Stimulated activated CD4-positive, alpha-beta T cell treated with anti-CD3 and anti-CD28 coated beads, Interleukin-4, amount 100 ng/mL, for 24 hours (primary cell): ENCODE measurements at regions not wholly inside any gene's neighbourhood (a gene's known extent, or its start where the extent isn't known, plus 50 kb on each side); places are given as distances from the start of the nearest gene placed in this dataset.

Experiments used
- DNase-seq: peaks from one replicate; pipeline ENCODE4 v3.0.0-alpha.2; 2020

DNA sequence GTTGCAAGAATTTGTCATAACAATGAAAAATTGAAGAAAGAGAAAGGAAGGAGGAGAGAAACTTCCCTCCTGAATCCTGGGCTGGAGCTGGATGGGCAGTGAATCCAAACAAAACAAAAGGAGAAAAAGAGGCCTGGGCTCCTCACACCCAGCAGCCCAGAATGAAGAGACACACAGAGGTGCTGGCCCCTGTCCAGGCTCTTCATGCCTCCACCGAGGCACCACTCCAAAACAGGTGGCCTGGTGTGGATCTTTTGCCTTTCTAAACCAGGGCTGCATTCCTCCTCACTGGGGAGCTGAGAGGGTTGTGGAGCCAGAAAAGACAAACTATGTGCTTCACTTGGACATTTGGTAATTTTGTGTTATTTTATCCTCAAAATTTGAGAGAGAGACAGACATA is 76.0 kb downstream of the FAM124B start:
- DNase-seq: no peak

DNA sequence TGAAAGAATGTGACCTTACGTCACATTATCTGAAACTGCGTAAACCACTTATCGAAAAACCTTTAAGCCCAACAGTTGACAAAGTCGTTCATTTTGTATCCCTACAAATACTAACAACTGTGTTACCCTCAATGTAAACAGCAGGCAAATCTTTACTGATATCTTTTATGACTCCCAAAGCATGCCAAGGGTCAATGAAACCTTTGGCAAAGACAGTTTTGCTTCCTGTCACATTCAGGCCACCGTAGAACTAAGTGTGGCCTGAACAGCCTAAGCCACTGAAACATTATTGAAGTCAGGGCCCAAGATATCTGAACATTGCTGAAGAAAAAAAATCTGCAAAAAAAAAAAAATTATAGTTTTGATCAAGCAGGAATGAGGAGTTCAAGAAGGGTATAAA is 77.3 kb downstream of the FAM124B start:
- no peak for DNase-seq

DNA sequence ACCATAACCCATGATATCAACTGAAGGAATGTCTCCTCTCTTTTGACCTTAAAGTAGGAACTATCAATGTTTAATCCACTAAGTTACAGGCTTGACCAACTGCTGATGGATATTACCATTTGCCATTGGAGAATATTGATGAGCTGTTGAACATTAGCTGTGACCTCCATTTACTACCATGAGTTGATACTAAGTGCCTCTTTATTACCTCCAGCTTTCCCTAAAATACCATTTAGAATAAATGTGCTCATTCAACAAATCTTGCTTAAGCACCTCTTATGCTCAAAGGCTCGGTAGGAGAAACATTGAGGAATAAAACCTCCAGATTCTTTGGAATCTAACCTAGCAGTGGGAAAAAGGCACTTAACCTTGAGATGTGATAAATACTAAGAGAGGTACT is 81.2 kb downstream of the FAM124B start:
- DNase-seq: no peak

DNA sequence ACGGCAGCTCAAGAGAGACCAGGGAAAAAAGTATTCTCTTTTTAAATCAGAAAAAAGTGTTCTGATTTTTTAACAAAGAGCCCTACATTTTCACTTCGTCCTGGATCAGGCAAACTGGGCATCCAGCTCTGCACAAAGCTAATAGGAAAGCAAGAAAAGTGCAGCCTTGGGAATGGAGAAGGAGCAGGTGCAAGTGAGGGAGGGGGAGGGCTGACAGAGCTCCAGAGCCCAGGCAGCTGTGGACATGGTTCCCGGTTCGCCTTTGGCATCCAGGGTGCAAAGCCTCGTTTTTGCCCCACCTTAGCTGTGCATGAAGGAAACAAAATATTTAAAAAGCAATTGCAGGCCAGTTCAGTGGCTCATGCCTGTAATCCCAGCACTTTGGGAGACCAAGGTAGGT is 82.2 kb downstream of the FAM124B start:
- no peak for DNase-seq

DNA sequence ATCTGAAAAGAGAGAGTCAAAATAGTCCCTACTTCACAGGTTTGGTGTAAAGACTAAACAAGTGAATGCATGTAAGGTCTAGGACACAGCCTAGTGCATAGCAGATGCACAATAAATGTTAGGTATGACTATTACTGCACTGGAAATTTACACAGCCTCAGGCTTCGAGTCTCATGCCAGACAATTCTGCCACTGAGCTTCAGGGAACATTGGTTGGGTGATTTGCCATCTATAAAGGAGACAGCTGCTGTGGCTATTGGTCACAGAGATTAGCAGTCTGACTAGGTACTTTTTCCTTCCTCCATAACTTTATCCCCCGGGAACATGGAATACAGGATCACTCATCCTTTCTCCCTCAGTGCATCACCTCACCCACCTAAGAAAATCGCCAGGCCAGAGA is 89.2 kb downstream of the FAM124B start:
- DNase-seq: no peak

DNA sequence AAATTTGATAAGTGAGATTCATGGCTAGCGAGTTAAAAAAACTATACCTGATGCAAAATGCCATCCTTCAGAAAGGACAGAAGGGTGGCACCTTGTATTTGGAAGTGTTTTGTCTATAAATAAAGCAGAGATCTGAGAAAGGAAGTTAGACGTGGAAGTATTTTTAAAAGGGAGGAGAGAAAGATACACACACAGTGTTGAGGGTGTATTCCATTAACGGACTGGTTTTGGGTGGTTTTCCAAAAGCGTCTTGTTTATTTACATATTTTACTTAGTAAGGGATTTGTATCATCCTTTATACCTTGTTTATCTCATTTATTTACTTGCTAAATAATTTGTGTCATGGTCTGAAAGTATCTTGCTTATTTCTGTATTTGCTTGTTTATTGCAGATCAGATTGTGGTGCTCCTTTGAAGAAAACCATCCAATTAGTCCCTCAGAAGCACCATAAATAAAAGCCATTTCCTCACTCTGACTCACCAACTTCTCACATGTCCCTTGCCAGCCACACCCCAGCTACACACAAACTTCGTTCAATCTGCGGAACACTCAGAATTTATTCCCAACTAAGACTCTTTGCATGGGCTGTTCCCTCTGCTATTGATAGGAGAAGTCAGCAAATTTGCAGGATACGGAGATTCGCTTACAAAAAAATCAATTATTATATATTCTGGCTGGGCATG is 90.8 kb downstream of the FAM124B start:
- DNase-seq: no peak

DNA sequence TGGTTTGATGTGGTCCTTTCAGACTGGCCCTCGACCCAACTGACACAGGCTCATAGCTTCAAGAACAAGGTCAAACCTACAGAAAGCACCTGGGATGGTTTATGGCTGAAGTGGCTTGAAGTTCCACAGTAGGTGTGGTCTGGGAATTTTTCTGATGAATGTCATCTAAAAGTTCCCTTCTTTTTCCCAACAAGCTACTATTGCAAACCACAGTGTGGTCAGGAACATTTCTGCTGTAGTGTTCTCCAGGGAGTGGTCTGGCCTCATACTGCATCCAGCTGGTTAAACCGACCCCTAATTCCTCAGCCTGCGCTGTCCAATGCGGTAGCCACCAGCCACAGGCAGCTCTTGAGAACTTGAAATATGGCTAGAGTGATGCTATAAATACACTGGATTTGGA is 92.7 kb downstream of the FAM124B start:
- no peak for DNase-seq

DNA sequence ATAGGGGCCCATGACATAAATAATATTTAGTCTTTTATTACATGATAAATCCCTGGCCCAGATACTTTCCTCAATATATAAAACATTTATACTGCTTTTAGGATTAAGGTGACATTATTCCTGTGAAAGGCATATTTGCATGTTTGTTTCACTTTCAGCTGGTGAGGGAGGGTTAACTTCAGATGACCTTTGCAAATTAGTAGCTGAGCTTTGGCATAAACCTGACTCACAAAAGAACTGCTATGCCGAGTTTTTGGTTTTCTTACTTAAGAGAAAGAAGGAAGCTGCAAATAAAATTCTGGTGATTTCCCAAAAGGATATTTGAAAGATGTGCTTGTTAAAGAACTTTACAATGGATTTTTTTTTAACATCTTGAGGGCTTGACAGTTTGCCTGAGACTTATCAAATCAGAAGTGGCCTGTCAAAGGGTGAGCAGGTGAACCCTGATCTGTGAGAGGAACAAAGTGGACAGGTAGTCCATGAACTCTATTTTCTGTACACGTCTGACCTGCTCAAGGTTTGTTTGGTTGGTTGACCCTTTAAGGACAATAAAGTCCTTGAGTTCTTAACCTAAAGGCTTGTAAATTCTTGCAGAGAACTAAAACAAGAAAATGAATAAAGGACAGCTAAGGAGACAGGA is 93.5 kb downstream of the FAM124B start:
- DNase-seq: no peak

DNA sequence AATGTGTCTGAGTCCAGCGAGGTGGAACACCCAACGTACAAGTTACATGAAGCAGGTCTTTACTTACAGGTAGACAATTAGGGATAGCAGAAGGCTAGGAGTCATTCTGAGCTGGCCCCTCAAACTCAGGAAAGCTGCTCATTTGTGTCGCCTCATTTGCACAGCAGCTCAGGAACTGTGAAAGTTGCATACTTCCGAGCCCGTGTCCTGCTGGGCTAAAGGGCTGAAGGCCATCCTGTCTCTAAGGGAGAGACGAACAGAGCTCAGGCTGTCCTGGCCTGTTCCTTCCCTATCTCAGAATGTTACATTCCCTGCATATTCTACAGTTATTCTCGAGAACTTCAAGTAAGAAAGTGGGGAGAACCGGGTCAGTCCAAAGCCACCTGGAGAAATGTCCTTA is 99.0 kb downstream of the FAM124B start:
- no peak for DNase-seq

DNA sequence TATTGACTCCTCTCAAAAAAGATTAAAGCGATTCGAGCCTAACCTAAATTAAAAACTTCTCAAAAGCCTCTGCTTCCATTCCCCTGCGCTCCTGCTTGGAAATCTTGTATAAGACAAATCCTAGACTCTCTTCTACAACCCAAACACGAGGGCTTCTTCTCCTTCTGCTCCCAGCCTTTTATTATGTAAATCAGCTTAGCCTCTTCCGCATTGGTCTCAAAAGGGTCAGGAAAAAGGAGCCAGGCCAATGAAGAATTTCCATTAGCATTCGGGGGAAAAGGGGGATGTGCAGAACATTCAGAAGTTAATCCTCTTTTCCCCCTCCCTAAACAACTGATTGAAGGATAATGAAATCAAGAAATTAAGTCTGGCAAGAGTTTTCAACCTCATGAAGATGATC is 107.9 kb downstream of the FAM124B start:
- DNase-seq: no peak

DNA sequence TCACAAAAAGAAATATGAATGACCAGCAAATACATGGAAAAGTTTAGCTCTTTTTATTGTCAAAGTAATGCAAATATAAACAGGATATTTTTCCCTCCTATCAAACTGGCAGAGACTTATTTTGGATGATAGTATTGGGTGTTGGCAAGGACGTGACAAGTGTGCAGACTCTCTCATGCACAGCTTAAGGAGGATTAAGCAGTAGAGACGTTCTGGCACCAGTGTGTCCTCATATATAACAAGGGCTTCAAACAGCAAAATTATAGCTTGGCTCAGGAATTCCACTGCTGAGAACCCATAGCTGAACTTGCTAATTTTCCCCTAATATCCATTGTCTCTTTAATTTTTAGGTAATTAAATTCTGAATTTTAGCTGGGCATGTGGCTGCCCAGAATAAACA is 114.4 kb downstream of the FAM124B start:
- DNase-seq: no peak

DNA sequence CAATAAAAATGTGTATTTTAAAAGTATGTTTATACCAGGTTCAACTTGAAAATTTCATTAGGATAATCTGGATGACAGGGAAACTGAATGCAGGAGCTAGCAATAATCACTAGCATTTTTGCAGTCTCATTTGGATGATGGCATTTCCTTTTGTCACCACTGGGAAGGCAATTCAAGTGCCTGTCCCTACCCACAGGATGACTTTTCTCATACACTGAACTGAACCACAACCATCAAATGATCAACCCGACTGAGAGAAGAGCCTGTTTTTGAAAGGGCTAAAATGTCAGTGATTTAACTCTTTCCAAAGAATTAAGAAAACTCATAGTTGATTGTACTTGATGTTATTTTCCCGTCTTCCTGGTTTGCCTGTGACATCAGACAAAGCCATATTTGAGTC is 115.0 kb downstream of the FAM124B start:
- DNase-seq: no peak

DNA sequence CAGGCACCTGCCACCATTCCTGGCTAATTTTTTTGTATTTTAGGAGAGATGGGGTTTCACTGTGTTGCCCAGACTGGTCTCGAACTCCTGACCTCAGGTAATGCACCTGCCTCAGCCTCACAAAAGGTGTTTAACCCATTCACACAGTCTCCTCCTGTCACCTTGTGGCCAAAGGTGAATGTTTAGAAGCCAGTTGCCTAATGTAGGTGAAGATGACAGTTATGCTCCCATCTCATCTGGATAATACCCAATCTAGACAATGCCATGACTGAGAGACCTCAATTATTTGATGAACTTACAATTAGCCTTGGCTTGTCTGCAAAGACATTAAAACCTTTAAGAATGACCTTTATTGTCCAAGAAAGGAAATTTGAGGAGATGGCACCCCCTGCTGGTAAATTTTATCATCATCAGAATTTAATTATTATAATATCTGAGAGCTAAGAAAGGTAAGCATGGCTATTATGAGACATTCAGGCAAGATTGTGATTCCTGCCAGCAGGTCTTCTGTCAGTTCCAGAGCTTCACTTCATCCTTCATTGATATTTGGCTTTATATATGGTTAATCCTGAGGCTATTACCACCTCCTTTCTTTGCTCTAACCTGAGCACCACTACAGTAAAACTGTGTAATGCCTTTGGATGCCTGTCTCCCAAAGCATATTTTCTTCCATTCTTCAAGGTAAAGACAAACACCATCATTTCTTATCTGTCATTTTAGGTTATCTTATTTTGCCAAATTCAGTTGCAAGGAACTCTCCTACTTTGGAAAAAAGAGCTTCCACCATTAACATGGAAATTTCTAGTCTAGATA is 117.6 kb downstream of the FAM124B start:
- peak; percentile 23 for DNase-seq

DNA sequence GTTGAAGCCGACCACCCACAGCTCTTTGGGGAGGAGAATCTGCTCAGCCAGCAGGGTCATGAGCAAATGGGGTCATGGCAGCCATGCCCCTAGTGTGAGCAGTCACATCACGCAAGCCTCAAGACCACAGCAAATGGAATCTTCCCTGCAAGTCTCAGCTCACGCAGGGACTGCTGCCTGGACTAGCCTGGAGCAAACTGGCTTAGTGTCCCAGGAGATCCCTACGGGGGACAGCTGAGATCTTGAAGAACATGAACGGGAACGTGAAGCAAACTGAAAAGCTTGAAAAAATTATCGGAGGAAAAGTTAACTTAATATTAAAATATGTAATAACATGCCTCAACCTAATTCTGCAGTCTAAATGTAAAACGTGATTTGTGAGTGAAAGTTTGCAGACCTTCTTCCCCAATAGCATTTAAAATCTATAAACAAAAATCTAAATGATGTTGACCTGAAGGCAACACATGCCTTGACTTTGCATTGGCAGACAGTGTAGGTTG is 118.4 kb downstream of the FAM124B start:
- no peak for DNase-seq

DNA sequence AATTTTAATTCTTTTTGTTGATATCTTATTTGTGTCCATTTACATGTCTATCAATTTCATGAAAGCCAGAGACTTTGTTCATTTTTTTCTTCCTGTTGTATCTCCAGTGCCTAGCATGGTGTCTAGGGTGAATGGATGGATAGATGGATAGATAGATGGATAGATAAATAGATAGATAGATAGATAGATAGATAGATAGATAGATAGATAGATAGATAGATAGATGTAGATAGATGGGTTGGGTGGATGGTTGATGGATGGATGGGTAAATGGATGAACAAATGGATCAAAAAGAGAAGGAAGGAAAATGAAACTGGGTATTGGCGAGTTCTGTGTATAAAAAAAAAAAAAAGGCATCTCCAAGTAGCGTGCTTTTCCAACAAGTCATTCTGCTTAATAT is 120.5 kb downstream of the FAM124B start:
- no peak for DNase-seq

DNA sequence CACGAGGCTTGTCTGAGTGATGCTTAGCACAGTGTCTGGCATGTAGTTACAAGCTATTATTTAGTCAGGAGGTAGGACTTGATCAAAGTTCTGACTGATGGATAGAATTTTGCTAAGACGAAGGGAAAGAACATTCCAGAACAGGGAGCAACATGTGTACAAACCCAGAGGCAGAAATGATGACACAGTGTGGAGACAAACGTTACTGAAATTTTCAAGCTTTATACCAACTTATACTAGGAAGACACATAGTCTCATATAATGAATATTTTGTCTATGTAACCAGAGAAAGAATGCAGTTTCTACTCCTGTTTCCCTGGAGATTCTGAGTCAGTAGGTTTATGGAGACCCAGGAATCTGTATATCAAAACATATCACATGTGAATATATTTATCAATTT is 123.4 kb downstream of the FAM124B start:
- DNase-seq: no peak

DNA sequence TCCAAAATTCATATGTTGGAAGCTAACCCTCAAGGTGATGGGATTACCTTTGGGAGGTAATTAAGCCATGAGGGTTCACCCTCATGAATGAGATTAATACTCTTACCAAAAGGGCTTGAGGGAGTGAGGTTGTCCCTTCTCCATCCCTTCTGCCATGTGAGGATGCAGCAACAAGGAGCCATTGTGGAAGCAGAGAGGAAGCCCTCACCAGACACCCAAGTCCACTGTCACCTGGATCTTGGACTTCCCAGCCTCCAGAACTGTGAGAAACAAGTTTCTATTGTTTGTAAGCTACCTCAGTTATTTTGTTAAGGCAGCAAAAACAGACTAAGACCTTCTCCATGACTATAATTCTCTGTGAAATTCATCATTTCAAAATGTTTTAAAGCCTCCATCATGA is 125.7 kb downstream of the FAM124B start:
- DNase-seq: no peak

DNA sequence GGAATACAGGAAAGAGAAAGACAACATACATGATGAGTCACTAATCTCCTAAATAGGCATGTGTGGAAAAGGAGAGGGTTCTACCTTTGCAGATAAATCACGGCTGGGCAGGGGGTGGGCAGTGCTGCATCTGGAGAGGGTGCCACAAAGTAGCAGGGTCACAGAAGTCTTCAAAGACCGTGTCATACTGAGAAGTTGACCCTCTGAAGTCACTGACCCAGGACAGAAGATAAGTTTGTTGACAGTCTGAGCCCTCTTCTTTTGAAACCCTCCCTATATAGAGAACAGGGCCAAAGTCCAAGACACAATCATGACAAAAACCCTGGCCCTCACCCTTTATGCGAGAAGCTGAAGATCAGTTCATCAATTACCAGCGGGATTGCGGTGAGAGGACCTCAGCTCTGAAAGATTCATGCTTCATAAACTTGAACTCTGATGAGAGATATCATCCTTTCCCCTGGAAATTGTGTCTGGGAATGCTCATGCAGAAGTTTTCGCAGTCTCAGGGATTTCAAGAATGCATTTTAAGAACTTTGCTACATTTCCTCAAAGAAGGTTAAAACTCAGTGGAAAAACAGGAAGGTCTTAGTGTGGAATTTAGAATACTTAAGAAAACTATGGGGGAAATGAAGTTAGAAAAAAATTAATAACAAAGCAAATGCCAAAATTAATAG is 129.5 kb downstream of the FAM124B start:
- no peak for DNase-seq

DNA sequence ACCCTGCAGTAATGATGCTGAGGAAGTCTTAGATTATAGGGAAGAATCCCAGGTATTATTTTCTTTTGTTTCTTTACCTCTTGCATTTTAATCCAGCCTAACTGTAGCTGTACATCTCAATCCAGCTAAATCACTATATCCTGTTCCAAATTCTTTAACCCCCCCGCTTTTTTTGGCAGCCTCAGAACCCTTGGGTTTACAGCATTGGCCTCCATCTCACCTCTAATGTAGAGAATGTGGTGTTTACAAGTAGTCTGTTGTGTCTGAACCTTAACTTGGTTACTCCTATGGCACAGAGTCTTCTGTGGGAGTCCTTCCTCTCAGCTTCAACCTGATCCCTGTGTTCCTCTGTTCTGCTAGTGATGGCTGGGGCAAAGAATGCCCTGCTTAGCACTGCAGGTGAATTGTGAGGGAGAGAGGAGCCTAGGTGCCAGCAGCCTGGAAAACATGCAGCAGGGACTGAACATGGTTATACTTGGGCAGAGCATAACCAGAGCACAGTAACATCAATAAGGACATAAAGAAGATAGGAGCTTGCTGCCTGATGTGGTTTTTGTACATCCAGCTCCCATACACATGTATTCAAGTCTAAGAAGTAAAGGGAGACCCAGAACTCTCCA is 130.2 kb downstream of the FAM124B start:
- no peak for DNase-seq

DNA sequence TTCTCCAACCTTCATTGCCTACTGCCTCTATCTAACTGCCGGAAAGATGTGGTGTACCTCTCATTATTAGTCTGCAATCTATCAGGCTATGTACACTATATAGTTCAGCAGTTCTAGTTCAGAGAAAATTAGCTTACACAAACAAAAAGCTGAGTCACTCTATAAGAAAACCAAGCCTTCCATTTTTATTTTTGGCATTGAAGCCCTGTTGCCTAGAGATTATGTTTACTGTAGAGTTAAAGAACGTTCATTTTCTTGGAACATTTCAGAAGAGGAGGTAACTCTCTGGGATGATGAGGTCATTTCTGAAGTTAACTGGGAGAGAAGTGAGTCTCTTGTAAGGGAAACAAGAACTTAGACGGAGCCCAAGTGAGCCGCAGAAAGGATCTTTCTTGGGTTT is 133.5 kb downstream of the FAM124B start:
- DNase-seq: no peak

DNA sequence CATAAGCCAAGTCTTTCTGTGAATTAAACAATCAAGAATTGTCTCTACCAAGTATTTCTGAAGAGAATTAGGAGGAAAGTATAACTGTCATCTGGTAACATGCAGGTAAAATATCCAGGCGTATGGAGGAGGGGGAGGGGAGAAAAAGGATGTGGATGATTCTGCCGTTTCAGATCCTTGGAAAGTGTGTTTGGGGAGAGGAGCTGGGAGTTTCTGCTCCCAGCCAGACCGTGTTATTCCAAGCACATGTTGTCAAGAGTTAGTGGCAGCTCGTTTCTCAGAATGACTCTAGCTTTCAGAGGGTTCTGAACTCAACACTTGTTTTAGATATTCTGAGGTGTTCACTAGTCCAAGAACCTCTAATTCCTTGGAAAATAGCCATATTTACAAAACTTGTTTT is 137.6 kb downstream of the FAM124B start:
- DNase-seq: no peak

DNA sequence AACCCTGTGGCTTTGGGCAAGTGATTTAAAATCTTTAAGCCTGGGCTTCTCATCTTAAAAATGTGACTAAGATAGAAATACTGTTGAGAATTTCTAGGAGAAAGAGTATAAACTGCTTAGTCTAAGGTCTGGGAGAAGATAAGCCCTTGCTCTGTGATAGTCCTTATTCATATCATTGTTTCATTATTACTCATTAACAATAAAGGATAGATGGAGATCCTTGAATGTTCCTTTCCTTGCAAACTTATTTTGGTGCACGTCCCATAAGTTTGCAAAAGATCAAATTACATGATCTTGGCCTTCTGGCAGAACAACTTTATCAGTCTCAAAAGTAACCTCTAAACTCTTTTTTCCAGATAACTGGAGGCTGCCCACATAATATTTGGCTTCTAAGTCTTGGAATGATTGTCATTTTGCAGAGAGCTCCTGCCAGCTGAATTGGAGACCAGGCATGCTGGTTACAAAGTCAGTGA is 138.3 kb downstream of the FAM124B start:
- no peak for DNase-seq

DNA sequence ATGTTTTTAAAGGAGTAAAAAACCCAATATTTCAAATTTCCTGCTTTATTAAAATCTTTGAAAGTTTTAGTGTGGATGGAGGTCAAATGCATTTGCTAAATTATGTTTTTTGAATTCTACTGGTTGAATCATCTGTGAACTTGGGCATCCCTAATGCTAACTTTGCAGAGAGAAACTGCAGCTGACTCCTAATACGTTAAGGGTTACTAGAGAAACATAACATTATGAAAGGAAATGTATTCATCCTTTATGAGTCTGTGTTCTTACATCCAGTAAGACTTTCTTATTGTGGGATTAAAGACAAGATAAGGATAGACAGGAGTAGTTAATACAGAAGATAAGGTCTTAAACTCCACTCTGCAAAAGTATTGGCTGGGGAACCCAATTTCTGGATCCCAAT is 140.6 kb downstream of the FAM124B start:
- no peak for DNase-seq
